ENCODE measurements at regions not wholly inside any gene's neighbourhood (a gene's known extent, or its start where the extent isn't known, plus 50 kb on each side); places are given as distances from the start of the nearest gene placed in this dataset.

DNA sequence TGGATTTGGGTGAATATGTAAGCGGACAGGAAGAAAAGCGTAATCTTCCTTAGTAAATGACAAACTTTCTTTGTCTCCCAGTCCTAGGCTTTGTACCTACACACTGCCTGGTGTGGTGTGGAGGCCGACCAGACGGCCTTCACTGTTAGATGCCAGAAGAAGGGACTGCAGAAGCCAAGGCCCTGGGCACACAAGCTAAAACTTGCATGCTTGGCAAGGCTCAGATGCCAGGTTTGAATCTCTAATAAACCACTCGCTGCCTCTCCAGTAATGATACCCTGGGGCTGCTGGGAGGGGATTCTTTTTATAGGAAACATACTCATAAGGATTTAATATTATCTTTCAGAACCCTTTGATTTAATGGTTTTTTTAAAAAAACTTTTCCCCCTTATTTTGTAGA is 263.8 kb downstream of the PTPRC start:
- Histone ChIP-seq H3K4me3 (ENCODE audit: low read depth, low read length) (no peak overlapping the region), H3K9me3 (no peaks in the 10 kb centered on the region), H3K4me1 (no peaks in the 10 kb centered on the region), H3K36me3 (ENCODE audit: control insufficient read depth, insufficient read depth, low read length) (no peaks in the 10 kb centered on the region), H3K27me3 (replicated peaks; ENCODE audit: control insufficient read depth, insufficient read depth, low read length) (no peaks in the 10 kb centered on the region)
- Mint-ChIP-seq H3K9me3 (ENCODE audit: unreplicated experiment) (no peaks in the 10 kb centered on the region), H3K4me1 (ENCODE audit: low read depth, unreplicated experiment) (no peaks in the 10 kb centered on the region), H3K27me3 (ENCODE audit: insufficient read depth, unreplicated experiment) (no peaks in the 10 kb centered on the region), H3K27ac (ENCODE audit: unreplicated experiment) (no peak overlapping the region), H3K4me3 (ENCODE audit: unreplicated experiment) (no peak overlapping the region), H3K36me3 (ENCODE audit: insufficient read depth, unreplicated experiment) (peaks cover 5% of the 10 kb centered on the region)
- ChIA-PET CTCF (interaction anchor here (0.6 kb wide), 1 partner anchor 23 kb away, joined by 3 read pairs; no protein-coding TSS in a partner anchor), POLR2A (no interaction called here)
- BruUV-seq (replicated peaks): no TSS peak
- DNase-seq: no peak
- TF ChIP-seq, protein P1, sequence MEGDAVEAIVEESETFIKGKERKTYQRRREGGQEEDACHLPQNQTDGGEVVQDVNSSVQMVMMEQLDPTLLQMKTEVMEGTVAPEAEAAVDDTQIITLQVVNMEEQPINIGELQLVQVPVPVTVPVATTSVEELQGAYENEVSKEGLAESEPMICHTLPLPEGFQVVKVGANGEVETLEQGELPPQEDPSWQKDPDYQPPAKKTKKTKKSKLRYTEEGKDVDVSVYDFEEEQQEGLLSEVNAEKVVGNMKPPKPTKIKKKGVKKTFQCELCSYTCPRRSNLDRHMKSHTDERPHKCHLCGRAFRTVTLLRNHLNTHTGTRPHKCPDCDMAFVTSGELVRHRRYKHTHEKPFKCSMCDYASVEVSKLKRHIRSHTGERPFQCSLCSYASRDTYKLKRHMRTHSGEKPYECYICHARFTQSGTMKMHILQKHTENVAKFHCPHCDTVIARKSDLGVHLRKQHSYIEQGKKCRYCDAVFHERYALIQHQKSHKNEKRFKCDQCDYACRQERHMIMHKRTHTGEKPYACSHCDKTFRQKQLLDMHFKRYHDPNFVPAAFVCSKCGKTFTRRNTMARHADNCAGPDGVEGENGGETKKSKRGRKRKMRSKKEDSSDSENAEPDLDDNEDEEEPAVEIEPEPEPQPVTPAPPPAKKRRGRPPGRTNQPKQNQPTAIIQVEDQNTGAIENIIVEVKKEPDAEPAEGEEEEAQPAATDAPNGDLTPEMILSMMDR (IDR thresholded peaks at IDR 0.05; ENCODE audit: insufficient read depth in 1 of 2, low read depth in 1 of 2, low read length in 1 of 2, severe bottlenecking in 1 of 2, unreplicated experiment in 1 of 2): no peak
- intact Hi-C loops (cut with micrococcal nuclease; ENCODE audit: unreplicated experiment): no loop called here

DNA sequence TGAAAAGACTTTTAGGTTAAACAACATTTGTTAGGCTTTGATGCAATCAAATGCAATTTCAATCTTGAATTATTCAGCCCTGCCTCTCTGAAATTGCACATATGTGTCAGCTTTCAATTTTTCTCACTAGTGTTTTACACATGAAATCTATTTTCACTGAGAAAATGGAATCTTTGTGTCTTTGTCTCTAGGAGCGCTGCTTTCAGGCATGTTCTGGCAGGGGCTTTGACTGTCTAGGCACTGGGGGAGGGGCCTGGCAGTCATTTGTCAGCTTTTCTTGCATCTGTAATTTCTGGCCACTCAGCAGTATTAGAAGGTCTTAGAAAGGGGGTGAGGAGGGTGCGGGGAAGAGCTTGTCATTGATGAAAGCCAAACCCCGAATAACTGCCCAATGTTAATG is 264.4 kb downstream of the PTPRC start:
- TF ChIP-seq, protein P1 (IDR thresholded peaks at IDR 0.05; ENCODE audit: insufficient read depth in 1 of 2, low read depth in 1 of 2, low read length in 1 of 2, severe bottlenecking in 1 of 2, unreplicated experiment in 1 of 2): no peak
- no peaks in the 10 kb centered on the region for H3K9me3 ChIP-seq
- POLR2A ChIA-PET: no interaction called here
- no peak overlapping the region for H3K4me3 Mint-ChIP-seq (ENCODE audit: unreplicated experiment)
- H3K27me3 ChIP-seq (replicated peaks; ENCODE audit: control insufficient read depth, insufficient read depth, low read length): no peaks in the 10 kb centered on the region
- no peaks in the 10 kb centered on the region for H3K4me1 Mint-ChIP-seq (ENCODE audit: low read depth, unreplicated experiment)
- BruUV-seq (replicated peaks): no TSS peak
- no peaks in the 10 kb centered on the region for H3K4me1 ChIP-seq
- intact Hi-C loops (cut with micrococcal nuclease; ENCODE audit: unreplicated experiment): no loop called here
- no peak for DNase-seq
- CTCF ChIA-PET: no interaction called here
- H3K9me3 Mint-ChIP-seq (ENCODE audit: unreplicated experiment): no peaks in the 10 kb centered on the region
- H3K4me3 ChIP-seq (ENCODE audit: low read depth, low read length): no peak overlapping the region
- no peak overlapping the region for H3K27ac Mint-ChIP-seq (ENCODE audit: unreplicated experiment)
- H3K27me3 Mint-ChIP-seq (ENCODE audit: insufficient read depth, unreplicated experiment): no peaks in the 10 kb centered on the region
- H3K36me3 ChIP-seq (ENCODE audit: control insufficient read depth, insufficient read depth, low read length): no peaks in the 10 kb centered on the region
- H3K36me3 Mint-ChIP-seq (ENCODE audit: insufficient read depth, unreplicated experiment): peaks cover 5% of the 10 kb centered on the region

DNA sequence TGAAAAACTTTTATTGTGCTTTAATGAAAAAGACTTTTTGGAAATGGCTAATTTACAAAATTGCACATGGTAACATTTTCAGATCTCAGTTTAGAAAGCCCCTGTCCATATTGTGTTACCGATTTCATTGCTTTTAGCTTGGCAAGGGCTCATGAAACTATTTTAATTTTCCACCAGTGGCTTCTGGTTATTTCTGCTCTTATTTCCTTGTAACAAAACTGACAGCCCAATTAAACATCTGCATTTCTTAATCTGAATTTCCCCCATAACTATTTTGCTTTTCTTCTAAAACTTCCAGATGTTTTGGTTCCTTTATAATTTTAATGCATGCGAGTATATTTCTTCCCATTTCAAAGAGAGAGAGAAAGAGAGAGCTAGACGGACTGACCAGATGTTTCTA is 264.8 kb downstream of the PTPRC start:
- no TSS peak for BruUV-seq (replicated peaks)
- Histone ChIP-seq H3K36me3 (ENCODE audit: control insufficient read depth, insufficient read depth, low read length) (no peaks in the 10 kb centered on the region), H3K4me1 (no peaks in the 10 kb centered on the region), H3K27me3 (replicated peaks; ENCODE audit: control insufficient read depth, insufficient read depth, low read length) (no peaks in the 10 kb centered on the region), H3K9me3 (no peaks in the 10 kb centered on the region), H3K4me3 (ENCODE audit: low read depth, low read length) (no peak overlapping the region)
- Mint-ChIP-seq H3K36me3 (ENCODE audit: insufficient read depth, unreplicated experiment) (peaks cover 5% of the 10 kb centered on the region), H3K27ac (ENCODE audit: unreplicated experiment) (no peak overlapping the region), H3K27me3 (ENCODE audit: insufficient read depth, unreplicated experiment) (no peaks in the 10 kb centered on the region), H3K4me3 (ENCODE audit: unreplicated experiment) (no peak overlapping the region), H3K4me1 (ENCODE audit: low read depth, unreplicated experiment) (no peaks in the 10 kb centered on the region), H3K9me3 (ENCODE audit: unreplicated experiment) (no peaks in the 10 kb centered on the region)
- ChIA-PET CTCF (no interaction called here), POLR2A (no interaction called here)
- TF ChIP-seq, protein P1 (IDR thresholded peaks at IDR 0.05; ENCODE audit: insufficient read depth in 1 of 2, low read depth in 1 of 2, low read length in 1 of 2, severe bottlenecking in 1 of 2, unreplicated experiment in 1 of 2): no peak
- intact Hi-C loops (cut with micrococcal nuclease; ENCODE audit: unreplicated experiment): no loop called here
- DNase-seq: no peak

Data from Caco-2 (cell line).